GM18867 (cell line): ENCODE measurements at regions not wholly inside any gene's neighbourhood (a gene's known extent, or its start where the extent isn't known, plus 50 kb on each side); places are given as distances from the start of the nearest gene placed in this dataset.
"Not testable (repeated sequence)": the region's sequence is repeated elsewhere in the genome, so short reads cannot be mapped to it uniquely, and the experiment has no call there.

ENCODE experiments used
- ATAC-seq: cut with Tn5 transposase; IDR thresholded peaks from one replicate; pipeline ENCODE4 v1.9.1; 2021; ENCODE audit warnings: mild to moderate bottlenecking, moderate library complexity; ENCODE audit not compliant: unreplicated experiment

GRCh38 chr12:91704446-91704845 lies 441.2 kb downstream of the BTG1 start:
- no peak for ATAC-seq

DNA sequence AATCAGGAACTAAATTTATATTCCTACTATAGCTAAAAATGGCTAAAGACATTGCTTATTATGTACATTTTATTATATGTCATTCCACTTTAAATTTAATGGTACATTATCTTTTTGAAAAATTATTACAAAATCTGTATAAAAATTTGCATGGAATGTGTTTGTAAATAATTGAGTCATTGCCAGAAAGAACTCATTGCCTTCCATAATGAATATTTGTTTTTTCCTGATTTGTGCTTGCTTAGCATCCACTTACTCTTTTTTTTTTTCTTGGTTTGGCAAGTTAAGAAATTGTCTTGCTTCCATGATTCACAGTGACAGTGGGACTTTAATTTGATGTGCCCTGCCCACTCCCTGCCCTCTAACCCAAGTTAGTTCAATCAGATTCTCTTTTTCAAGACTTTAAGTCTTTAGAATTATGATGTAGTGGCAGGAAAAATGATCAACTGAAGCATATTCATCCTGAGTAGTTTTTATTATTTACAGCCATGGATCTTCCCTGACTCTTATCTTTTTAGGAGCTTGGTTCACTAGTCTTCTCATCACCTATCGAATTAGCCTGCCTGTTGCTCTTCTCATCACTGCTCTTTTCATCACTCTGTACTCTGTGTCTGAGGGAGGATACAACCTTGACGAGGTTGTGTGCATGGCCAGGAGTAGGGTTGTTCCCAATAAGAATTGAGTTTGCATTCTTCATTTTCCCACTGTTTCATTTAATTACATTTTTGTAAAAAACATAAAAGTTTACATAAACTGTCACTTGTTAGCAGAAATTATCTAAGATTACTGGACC lies 442.0 kb downstream of the BTG1 start:
- ATAC-seq = no peak

DNA sequence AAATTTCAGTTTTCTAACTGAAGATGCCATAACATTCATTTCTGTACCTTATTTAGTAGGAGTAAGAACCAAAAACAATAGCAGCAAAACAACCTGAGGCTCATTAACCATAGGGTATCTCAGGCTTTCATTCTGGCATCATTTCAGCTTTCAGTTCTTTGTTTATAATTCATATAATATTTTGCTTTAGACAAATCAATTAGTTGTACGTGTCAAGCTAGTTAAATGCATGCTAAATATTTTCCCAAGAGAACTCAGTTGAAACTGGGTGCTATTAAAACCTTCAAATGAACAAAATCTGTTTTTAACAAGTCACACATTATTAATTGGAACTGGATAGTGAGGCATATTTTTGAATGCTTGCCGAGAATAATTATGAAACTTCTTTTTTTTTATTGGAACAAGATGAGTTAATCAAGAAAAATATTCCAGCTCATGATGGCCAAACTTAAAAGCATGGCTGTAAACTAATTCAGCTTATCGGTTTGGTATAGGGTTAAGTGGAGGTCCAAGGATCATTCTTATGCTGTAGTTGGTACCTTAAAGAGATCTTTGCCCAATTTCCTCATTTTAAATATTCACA lies 442.7 kb downstream of the BTG1 start:
- no peak for ATAC-seq

GRCh38 chr12:91695964-91696363 lies 449.7 kb downstream of the BTG1 start:
- ATAC-seq = no peak

DNA sequence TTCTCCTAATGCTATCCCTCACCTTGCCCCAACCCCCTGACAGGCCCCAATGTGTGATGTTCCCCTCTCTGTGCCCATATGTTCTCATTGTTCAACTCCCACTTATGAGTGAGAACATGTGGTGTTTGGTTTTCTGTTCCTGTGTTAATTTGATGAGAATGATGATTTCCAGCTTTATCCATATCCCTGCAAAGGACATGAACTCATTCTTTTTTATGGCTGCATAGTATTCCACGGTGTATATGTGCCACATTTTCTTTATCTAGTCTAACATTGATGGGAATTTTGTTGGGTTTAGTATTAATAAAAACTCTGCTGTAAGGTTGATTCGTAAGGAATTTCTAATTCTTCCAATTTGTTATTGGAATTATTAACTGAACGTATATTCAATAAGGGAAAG lies 450.2 kb downstream of the BTG1 start:
- ATAC-seq = not testable (repeated sequence)

GRCh38 chr12:91690531-91690930 lies 455.1 kb downstream of the BTG1 start:
- no peak for ATAC-seq

GRCh38 chr12:91687052-91688017 lies 458.3 kb downstream of the BTG1 start:
- ATAC-seq = peak; percentile 54

- no peak for ATAC-seq
Measured at GRCh38 chr12:91685917-91686316, 459.7 kb downstream of the BTG1 start.

- no peak for ATAC-seq
Measured at GRCh38 chr12:91681751-91682150, 463.9 kb downstream of the BTG1 start.

- no peak for ATAC-seq
Measured at GRCh38 chr12:91680864-91681263, 464.8 kb downstream of the BTG1 start.

DNA sequence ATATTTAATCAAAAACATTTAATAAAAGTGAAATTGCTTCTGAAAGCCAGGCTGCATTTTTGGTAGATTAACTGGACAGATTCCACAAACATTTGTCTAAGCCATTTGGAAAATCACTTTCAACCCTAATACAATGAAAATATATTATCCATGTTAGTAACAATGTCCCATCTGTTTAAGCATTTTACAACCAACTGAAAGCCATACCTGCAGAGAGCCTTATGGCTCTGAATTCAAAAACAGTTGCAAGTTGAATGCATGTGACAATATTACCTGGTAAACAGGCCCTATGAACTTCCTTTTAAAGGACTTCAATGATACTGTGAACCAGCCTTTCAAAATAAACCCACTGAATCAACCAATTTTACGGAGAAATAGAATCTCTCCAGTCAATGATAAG lies 468.1 kb downstream of the BTG1 start:
- ATAC-seq = no peak

DNA sequence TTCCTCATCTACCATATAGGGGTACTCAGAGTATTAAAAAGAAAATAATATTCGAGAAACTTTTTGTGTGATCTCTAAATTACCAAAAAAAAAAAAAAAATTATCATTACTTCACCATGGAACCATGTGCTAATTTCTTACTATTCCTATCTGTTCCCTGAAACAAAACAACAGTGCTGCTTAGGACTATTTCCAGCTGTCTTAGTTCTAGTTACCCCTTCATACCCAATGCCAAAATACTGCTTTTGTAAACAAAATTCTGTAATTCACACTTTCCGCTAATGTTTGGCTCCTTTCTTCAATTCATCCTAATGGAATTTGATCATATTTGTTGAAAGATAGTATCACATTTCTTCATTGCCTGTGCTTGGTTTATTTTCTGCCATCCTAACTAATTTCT lies 470.2 kb downstream of the BTG1 start:
- no peak for ATAC-seq

DNA sequence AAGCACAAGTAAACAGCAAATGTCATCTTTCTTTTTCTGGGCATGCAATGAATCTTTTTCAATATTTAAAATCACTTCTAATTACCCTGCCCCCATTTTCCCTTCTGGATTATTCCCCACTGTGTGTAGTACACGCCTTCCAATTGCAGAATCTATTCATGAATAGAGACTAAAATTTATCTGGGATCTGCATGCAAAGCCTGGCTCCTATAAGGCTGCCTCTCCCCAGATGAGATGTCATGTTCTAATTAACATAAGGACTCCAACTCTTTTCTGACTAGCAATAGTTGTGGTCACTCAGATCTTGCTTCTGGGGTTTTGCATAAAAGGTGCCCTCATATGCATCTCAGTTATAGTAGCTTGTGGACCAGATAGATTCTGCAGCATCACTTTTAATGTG lies 473.5 kb downstream of the BTG1 start:
- no peak for ATAC-seq

GRCh38 chr12:91667694-91668093 lies 478.0 kb downstream of the BTG1 start:
- no peak for ATAC-seq

- ATAC-seq = no peak
Measured at GRCh38 chr12:91663744-91664143, 481.1 kb upstream of the DCN start.

GRCh38 chr12:91663310-91663709 lies 480.7 kb upstream of the DCN start:
- no peak for ATAC-seq

DNA sequence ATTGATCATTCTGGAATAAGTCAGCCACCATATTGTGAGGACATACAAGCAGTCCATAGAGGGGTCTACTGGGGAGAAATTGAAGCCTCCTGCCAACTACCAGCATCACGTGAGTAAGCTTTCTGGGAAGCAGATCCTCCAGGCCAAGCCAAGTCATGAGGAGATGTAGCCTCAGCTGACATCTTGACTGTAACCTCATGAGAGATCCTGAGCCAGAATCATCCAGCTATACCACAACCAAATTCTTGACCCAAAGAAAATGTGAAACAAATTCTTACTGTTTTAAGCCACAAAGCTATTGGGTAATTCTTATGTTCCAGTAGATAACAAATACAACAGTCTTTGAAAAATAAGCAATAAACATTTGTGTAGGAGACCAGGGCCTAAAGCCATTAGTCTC lies 479.4 kb upstream of the DCN start:
- no peak for ATAC-seq

DNA sequence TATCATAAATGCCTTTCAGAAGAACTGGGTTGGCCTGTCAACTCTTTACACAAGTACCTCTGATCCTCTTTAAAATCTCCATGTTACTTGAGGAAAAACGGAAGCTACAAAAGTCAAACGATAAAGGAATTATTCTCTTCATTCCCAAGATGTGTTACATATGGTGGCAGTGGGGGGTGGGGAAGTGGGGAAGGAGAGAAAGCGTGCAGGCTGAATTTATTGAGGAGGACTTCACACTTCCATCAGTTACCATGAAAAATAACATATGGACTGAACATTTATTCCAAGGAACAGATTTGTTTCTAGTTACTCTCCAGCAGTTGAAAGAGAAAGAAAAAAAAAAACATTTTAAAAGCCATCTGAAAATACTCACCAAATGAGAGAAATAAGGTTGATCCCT lies 474.4 kb upstream of the DCN start:
- no peak for ATAC-seq

DNA sequence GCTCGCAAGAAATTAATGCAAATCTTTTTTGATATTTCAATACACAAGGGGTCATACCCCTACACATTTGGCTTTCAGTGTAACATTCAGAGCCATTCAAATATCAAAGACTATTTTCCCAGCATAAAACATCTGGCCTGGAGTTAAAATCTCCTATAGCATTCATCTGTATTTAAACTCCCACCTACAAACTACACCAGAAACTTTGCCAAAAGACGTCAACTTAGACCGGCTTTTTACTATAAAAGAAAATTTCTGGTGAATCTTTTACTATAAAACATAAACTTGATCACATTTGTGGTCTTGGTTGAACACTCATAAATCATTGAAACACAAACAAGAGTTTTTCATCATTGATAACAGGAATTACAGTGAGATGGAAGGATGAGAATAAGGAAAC lies 473.3 kb upstream of the DCN start:
- ATAC-seq = no peak

DNA sequence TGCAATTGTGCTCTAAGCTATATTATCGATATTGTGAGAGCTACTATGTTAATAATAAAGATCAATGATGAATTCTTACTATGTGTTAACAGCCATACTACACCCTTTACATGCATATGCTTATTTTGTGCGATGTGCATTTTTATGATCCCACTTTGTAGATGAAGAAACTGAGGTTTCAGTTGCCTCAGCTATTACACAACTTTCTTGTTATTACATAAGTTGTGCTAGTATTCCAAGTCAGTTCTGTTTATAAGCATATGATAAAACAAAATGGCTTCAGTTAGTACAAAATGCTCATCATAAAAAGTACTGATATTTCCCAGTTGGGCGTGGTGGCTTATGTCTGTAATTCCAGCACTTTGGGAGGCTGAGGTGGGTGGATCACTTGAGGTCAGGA lies 471.5 kb upstream of the DCN start:
- no peak for ATAC-seq

- no peak for ATAC-seq
Measured at GRCh38 chr12:91651728-91652127, 469.1 kb upstream of the DCN start.

- ATAC-seq = no peak
Measured at GRCh38 chr12:91643763-91644162, 461.1 kb upstream of the DCN start.
